Stomach (tissue), 4 donors: ENCODE measurements at regions not wholly inside any gene's neighbourhood (a gene's known extent, or its start where the extent isn't known, plus 50 kb on each side); places are given as distances from the start of the nearest gene placed in this dataset.

ENCODE experiments used
- CTCF ChIP-seq, 7 experiments: fragments of 450-650 bp in 4 of 7; fragments of 200-600 bp in 3 of 7; sonication (generic) in 3 of 7; IDR thresholded peaks; one replicate each; pipeline ENCODE4 v1.5.1; 2016 to 2019; ENCODE audit warnings: antibody characterized with exemption in 7 of 7, control low read depth in 2 of 7, mild to moderate bottlenecking in 1 of 7
- EP300 ChIP-seq: sonication (generic); formaldehyde crosslinking; IDR thresholded peaks from one replicate; pipeline ENCODE4 v1.6.1; 2017; ENCODE audit warnings: antibody characterized with exemption
- POLR2A ChIP-seq, 4 donors: fragments of 450-650 bp; IDR thresholded peaks; one replicate each; pipeline ENCODE4 v1.6.1; 2016; ENCODE audit warnings: antibody characterized with exemption in 4 of 4, control low read depth in 2 of 4, mild to moderate bottlenecking in 1 of 4, moderate library complexity in 1 of 4
- POLR2AphosphoS5 ChIP-seq, 3 donors: sonication (generic); formaldehyde crosslinking; IDR thresholded peaks; one replicate each; pipeline ENCODE4 v1.6.1; 2016; ENCODE audit warnings: antibody characterized with exemption in 3 of 3

GRCh38 chr13:33927315-33927714, 109.4 kb downstream of the RFC3 start:
- no peak for TF ChIP-seq CTCF (IDR thresholded peaks at IDR 0.05)
- no peak for TF ChIP-seq POLR2AphosphoS5 (IDR thresholded peaks at IDR 0.05)
- TF ChIP-seq EP300, result no peak
- TF ChIP-seq POLR2A (IDR thresholded peaks at IDR 0.05), result no peak
